Erythroblast (primary cell): ENCODE measurements at regions not wholly inside any gene's neighbourhood (a gene's known extent, or its start where the extent isn't known, plus 50 kb on each side); places are given as distances from the start of the nearest gene placed in this dataset.

ENCODE experiments used
- GATA1 ChIP-seq: IDR thresholded peaks from 2 replicates; pipeline ENCODE4 v1.6.1; 2011; ENCODE audit warnings: low read depth, mild to moderate bottlenecking, control low read depth, low read length, moderate library complexity
- POLR2A ChIP-seq: IDR thresholded peaks from 2 replicates; pipeline ENCODE4 v1.6.1; 2011; ENCODE audit warnings: mild to moderate bottlenecking, low read length

- TF ChIP-seq POLR2A (no peak), GATA1 (no peak)
Measured at GRCh38 chr3:21331857-21332256, 419.2 kb downstream of the ZNF385D start.
